HL-60 (cell line): ENCODE measurements at regions not wholly inside any gene's neighbourhood (a gene's known extent, or its start where the extent isn't known, plus 50 kb on each side); places are given as distances from the start of the nearest gene placed in this dataset.

Experiments used
- DNase-seq, 2 experiments: peaks; one replicate each; pipeline ENCODE4 v3.0.0-alpha.2; 2010 to 2020; ENCODE audit warnings: low read depth in 1 of 2, low spot score in 1 of 2
- H3K27ac ChIP-seq: fragments of 250-450 bp; sonication (Bioruptor Pico); replicated peaks from 2 replicates; pipeline ENCODE4 v1.5.1; 2020; ENCODE audit warnings: mild to moderate bottlenecking, moderate library complexity
- H3K27me3 ChIP-seq: fragments of 250-450 bp; sonication (Bioruptor Pico); 2 replicates; pipeline ENCODE4 v1.5.1; 2021; ENCODE audit warnings: mild to moderate bottlenecking, moderate library complexity; ENCODE audit not compliant: insufficient read depth, poor library complexity, severe bottlenecking
- H3K4me3 ChIP-seq: replicated peaks from 2 replicates; pipeline ENCODE4 v1.5.1; 2011; ENCODE audit warnings: mild to moderate bottlenecking, control low read depth, low read length; ENCODE audit not compliant: insufficient read depth
- GABPA ChIP-seq: IDR thresholded peaks from 2 replicates; pipeline ENCODE4 v1.6.1; 2012; ENCODE audit warnings: low read depth
- POLR2AphosphoS5 ChIP-seq: IDR thresholded peaks from 2 replicates; pipeline ENCODE4 v1.6.1; 2012; ENCODE audit warnings: low read depth
- SPI1 ChIP-seq: IDR thresholded peaks from 2 replicates; pipeline ENCODE4 v1.6.1; 2012; ENCODE audit warnings: low read depth, mild to moderate bottlenecking, borderline replicate concordance
- TF ChIP-seq, protein P1 (sequence below): IDR thresholded peaks from one replicate; pipeline ENCODE4 v1.5.1; 2011; ENCODE audit warnings: low read length, control low read depth, inconsistent platforms; ENCODE audit not compliant: insufficient read depth
- TF ChIP-seq, protein P2 (sequence below): IDR thresholded peaks from 2 replicates; pipeline ENCODE4 v1.6.1; 2012; ENCODE audit warnings: low read depth; ENCODE audit not compliant: insufficient replicate concordance

DNA sequence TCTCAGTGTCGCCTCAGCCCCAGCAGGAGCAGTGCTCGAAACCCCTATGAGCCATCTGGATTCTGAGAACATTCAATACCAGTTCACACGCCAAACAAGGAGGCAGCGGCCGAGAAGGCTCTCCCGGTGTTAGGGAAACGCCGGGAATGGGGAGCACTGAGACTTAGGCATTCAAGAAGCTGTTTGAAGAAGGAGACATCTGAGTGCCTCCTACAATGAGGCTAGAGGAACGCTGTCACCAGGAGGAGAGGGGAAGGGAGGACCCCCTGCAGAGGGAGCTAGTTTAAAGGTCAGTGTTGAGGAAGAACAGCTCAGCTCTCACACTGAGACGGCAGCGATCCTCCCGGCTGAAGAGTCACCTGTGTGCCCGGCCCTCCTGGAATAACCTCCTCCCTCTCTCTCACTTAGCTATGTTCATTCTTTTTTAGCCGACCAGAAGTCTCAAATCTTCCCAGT, 69.9 kb downstream of the SERPINA3 start:
- TF ChIP-seq POLR2AphosphoS5 (no peak), SPI1 (no peak)
- TF ChIP-seq, protein P1, sequence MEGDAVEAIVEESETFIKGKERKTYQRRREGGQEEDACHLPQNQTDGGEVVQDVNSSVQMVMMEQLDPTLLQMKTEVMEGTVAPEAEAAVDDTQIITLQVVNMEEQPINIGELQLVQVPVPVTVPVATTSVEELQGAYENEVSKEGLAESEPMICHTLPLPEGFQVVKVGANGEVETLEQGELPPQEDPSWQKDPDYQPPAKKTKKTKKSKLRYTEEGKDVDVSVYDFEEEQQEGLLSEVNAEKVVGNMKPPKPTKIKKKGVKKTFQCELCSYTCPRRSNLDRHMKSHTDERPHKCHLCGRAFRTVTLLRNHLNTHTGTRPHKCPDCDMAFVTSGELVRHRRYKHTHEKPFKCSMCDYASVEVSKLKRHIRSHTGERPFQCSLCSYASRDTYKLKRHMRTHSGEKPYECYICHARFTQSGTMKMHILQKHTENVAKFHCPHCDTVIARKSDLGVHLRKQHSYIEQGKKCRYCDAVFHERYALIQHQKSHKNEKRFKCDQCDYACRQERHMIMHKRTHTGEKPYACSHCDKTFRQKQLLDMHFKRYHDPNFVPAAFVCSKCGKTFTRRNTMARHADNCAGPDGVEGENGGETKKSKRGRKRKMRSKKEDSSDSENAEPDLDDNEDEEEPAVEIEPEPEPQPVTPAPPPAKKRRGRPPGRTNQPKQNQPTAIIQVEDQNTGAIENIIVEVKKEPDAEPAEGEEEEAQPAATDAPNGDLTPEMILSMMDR = no peak
- TF ChIP-seq, protein P2, sequence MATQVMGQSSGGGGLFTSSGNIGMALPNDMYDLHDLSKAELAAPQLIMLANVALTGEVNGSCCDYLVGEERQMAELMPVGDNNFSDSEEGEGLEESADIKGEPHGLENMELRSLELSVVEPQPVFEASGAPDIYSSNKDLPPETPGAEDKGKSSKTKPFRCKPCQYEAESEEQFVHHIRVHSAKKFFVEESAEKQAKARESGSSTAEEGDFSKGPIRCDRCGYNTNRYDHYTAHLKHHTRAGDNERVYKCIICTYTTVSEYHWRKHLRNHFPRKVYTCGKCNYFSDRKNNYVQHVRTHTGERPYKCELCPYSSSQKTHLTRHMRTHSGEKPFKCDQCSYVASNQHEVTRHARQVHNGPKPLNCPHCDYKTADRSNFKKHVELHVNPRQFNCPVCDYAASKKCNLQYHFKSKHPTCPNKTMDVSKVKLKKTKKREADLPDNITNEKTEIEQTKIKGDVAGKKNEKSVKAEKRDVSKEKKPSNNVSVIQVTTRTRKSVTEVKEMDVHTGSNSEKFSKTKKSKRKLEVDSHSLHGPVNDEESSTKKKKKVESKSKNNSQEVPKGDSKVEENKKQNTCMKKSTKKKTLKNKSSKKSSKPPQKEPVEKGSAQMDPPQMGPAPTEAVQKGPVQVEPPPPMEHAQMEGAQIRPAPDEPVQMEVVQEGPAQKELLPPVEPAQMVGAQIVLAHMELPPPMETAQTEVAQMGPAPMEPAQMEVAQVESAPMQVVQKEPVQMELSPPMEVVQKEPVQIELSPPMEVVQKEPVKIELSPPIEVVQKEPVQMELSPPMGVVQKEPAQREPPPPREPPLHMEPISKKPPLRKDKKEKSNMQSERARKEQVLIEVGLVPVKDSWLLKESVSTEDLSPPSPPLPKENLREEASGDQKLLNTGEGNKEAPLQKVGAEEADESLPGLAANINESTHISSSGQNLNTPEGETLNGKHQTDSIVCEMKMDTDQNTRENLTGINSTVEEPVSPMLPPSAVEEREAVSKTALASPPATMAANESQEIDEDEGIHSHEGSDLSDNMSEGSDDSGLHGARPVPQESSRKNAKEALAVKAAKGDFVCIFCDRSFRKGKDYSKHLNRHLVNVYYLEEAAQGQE = no peak
- no peak for DNase-seq
- no peaks in the 10 kb centered on the region for H3K27me3 ChIP-seq
- no peak overlapping the region for H3K4me3 ChIP-seq
- H3K27ac ChIP-seq = no peak overlapping the region

- TF ChIP-seq, protein P1 = peak; percentile 56
- TF ChIP-seq POLR2AphosphoS5 = no peak
- H3K4me3 ChIP-seq = no peak overlapping the region
- DNase-seq = peak in 1 of 2 experiments; percentile 39
- no peak overlapping the region for H3K27ac ChIP-seq
- no peaks in the 10 kb centered on the region for H3K27me3 ChIP-seq
Measured at GRCh38 chr14:94681300-94682060, 69.3 kb downstream of the SERPINA3 start.

GRCh38 chr14:94680862-94681288, 68.7 kb downstream of the SERPINA3 start:
- H3K27ac ChIP-seq = no peak overlapping the region
- TF ChIP-seq SPI1 = no peak
- TF ChIP-seq, protein P2 = no peak
- TF ChIP-seq GABPA = no peak
- no peak for TF ChIP-seq POLR2AphosphoS5
- TF ChIP-seq, protein P1 = no peak

More at GRCh38 chr14:94680862-94681288, 68.7 kb downstream of the SERPINA3 start:
- H3K4me3 ChIP-seq = no peak overlapping the region
- no peak for DNase-seq
- H3K27me3 ChIP-seq = no peaks in the 10 kb centered on the region
